GM19238 (cell line): ENCODE measurements at regions not wholly inside any gene's neighbourhood (a gene's known extent, or its start where the extent isn't known, plus 50 kb on each side); places are given as distances from the start of the nearest gene placed in this dataset.

ENCODE experiments used
- DNase-seq: peaks from one replicate; pipeline ENCODE4 v3.0.0; 2011; ENCODE audit warnings: low spot score; ENCODE audit not compliant: insufficient read length

- no peak for DNase-seq
Measured at GRCh38 chr5:143470120-143470519, 66.6 kb upstream of the NR3C1 start.

GRCh38 chr5:143469125-143469524 lies 65.6 kb upstream of the NR3C1 start:
- DNase-seq = no peak

- DNase-seq = no peak
Measured at GRCh38 chr5:143466632-143467031, 63.1 kb upstream of the NR3C1 start.

- DNase-seq = no peak
Measured at GRCh38 chr5:143464723-143465490, 61.4 kb upstream of the NR3C1 start.

- DNase-seq = no peak
Measured at GRCh38 chr5:143462431-143462830, 58.9 kb upstream of the NR3C1 start.

GRCh38 chr5:143459433-143459832 lies 55.9 kb upstream of the NR3C1 start:
- DNase-seq = no peak

GRCh38 chr5:143456952-143457547 lies 53.6 kb upstream of the NR3C1 start:
- no peak for DNase-seq

GRCh38 chr5:143454936-143455516 lies 51.5 kb upstream of the NR3C1 start:
- DNase-seq = no peak

- no peak for DNase-seq
Measured at GRCh38 chr5:143453720-143454119, 50.2 kb upstream of the NR3C1 start.
